A549 (cell line): ENCODE measurements at regions not wholly inside any gene's neighbourhood (a gene's known extent, or its start where the extent isn't known, plus 50 kb on each side); places are given as distances from the start of the nearest gene placed in this dataset.

Experiments
- ATAC-seq, 2 experiments: fragments of 200-7000 bp in 1 of 2; fragments of >200 bp in 1 of 2; cut with Nextera tagmentation in 1 of 2; cut with Tn5 transposase in 1 of 2; 3 replicates each; pipeline versions ENCODE4 v1.8.0 to v1.9.1; 2018 to 2020; ENCODE audit warnings: mild to moderate bottlenecking in 1 of 2, moderate library complexity in 1 of 2
- CTCF ChIA-PET: fragments of 300-600 bp; sonication (Branson Sonifier 250); formaldehyde crosslinking; extraction: SDS; loops from one replicate; lab custom pipeline; 2021; ENCODE audit warnings: antibody characterized with exemption, inconsistent platforms; lab: Yijun Ruan, JAX
- POLR2A ChIA-PET: fragments of 350-600 bp; formaldehyde crosslinking; extraction: SDS; loops from one replicate; lab custom pipeline; 2021; ENCODE audit warnings: antibody characterized with exemption, inconsistent platforms; lab: Yijun Ruan, JAX
- DNase-seq, 2 experiments: peaks; one replicate each; pipeline versions ENCODE4 v3.0.0 to v3.0.0-alpha.2; 2011 to 2016; ENCODE audit warnings: low read depth in 1 of 2, low spot score in 1 of 2
- FAIRE-seq: peaks from 2 replicates; lab custom pipeline; 2011; peaks lifted over from hg19 to GRCh38; lab: Jason Lieb, UNC
- H3K27ac ChIP-seq, 2 experiments: fragments of >200 bp; sonication (Bioruptor Twin); formaldehyde crosslinking; 3 replicates each; pipeline ENCODE4 v1.5.1; 2016 to 2017
- H3K4me1 ChIP-seq: fragments of >200 bp; sonication (Bioruptor Twin); formaldehyde crosslinking; 3 replicates; pipeline ENCODE4 v1.6.1; 2016
- H3K4me2 ChIP-seq: fragments of >200 bp; sonication (Bioruptor Twin); formaldehyde crosslinking; 3 replicates; pipeline ENCODE4 v1.6.1; 2016
- H3K4me3 ChIP-seq: fragments of >200 bp; sonication (Bioruptor Twin); formaldehyde crosslinking; 3 replicates; pipeline ENCODE4 v1.5.1; 2016
- H3K9me3 ChIP-seq: fragments of >200 bp; sonication (Bioruptor Twin); formaldehyde crosslinking; 3 replicates; pipeline ENCODE4 v1.6.1; 2016
- BCL3 ChIP-seq: fragments of >200 bp; sonication (Bioruptor Twin); formaldehyde crosslinking; IDR thresholded peaks from 3 replicates; pipeline ENCODE4 v1.6.1; 2016
- CBX8 ChIP-seq: fragments of 200-600 bp; sonication (generic); IDR thresholded peaks from 2 replicates; pipeline ENCODE4 v1.6.1; 2016
- CEBPB ChIP-seq, 2 experiments: fragments of >200 bp in 1 of 2; sonication (Bioruptor Twin) in 1 of 2; formaldehyde crosslinking in 1 of 2; IDR thresholded peaks; 2 replicates each; pipeline ENCODE4 v1.6.1; 2012 to 2016
- CHD2 ChIP-seq: fragments of 150-350 bp; IDR thresholded peaks from 2 replicates; pipeline ENCODE4 v1.6.1; 2014; ENCODE audit warnings: low read length; ENCODE audit not compliant: partially characterized antibody
- EHF ChIP-seq: fragments of 250-450 bp; sonication (Bioruptor Pico); IDR thresholded peaks from 2 replicates; pipeline ENCODE4 v1.5.0; 2020; ENCODE audit warnings: mild to moderate bottlenecking
- ESRRA ChIP-seq: fragments of 150-350 bp; IDR thresholded peaks from 2 replicates; pipeline ENCODE4 v1.6.1; 2014; ENCODE audit warnings: mild to moderate bottlenecking, low read length, borderline replicate concordance
- FOSB ChIP-seq: fragments of 250-450 bp; sonication (Bioruptor Pico); IDR thresholded peaks from 2 replicates; pipeline ENCODE4 v1.5.0; 2020; ENCODE audit warnings: mild to moderate bottlenecking, moderate library complexity
- HDAC2 ChIP-seq: fragments of 200-600 bp; sonication (generic); IDR thresholded peaks from 2 replicates; pipeline ENCODE4 v1.6.1; 2016
- HES2 ChIP-seq: fragments of >200 bp; sonication (Bioruptor Twin); formaldehyde crosslinking; IDR thresholded peaks from 2 replicates; pipeline ENCODE4 v1.6.1; 2016
- HEYL ChIP-seq: fragments of 250-450 bp; sonication (Bioruptor Pico); IDR thresholded peaks from 2 replicates; pipeline ENCODE4 v1.8.0; 2021; ENCODE audit warnings: mild to moderate bottlenecking, moderate library complexity
- HOXB13 ChIP-seq: fragments of 250-450 bp; sonication (Bioruptor Pico); IDR thresholded peaks from 2 replicates; pipeline ENCODE4 v1.5.0; 2020; ENCODE audit warnings: low read depth, mild to moderate bottlenecking, moderate library complexity
- HOXB5 ChIP-seq: fragments of 250-450 bp; sonication (Bioruptor Pico); IDR thresholded peaks from 2 replicates; pipeline ENCODE4 v1.5.0; 2020; ENCODE audit warnings: mild to moderate bottlenecking, moderate library complexity
- JUN ChIP-seq, 2 experiments: fragments of >200 bp; sonication (Bioruptor Twin); formaldehyde crosslinking; IDR thresholded peaks; 2 replicates in 1 of 2; 3 replicates in 1 of 2; pipeline ENCODE4 v1.6.1; 2016 to 2017
- JUNB ChIP-seq: fragments of >200 bp; sonication (Bioruptor Twin); formaldehyde crosslinking; IDR thresholded peaks from 2 replicates; pipeline ENCODE4 v1.6.1; 2016
- KDM1A ChIP-seq: fragments of 200-600 bp; sonication (generic); IDR thresholded peaks from 2 replicates; pipeline ENCODE4 v1.6.1; 2016; ENCODE audit warnings: low read depth, mild to moderate bottlenecking
- MAFK ChIP-seq: fragments of 450-650 bp; IDR thresholded peaks from 2 replicates; pipeline ENCODE4 v1.6.1; 2014; ENCODE audit not compliant: partially characterized antibody
- MYC ChIP-seq: IDR thresholded peaks from 2 replicates; pipeline ENCODE4 v1.6.1; 2012; ENCODE audit warnings: mild to moderate bottlenecking, inconsistent platforms, low read length, improper control_type of control experiment, borderline replicate concordance
- PBX3 ChIP-seq: IDR thresholded peaks from 2 replicates; pipeline ENCODE4 v1.6.1; 2012
- PHF8 ChIP-seq: fragments of 200-600 bp; sonication (generic); IDR thresholded peaks from 2 replicates; pipeline ENCODE4 v1.6.1; 2016; ENCODE audit warnings: low read depth, mild to moderate bottlenecking, antibody characterized with exemption, moderate library complexity, borderline replicate concordance
- POLR2AphosphoS2 ChIP-seq: conservative IDR thresholded peaks from 2 replicates; pipeline ENCODE4 v1.6.1; 2012; ENCODE audit warnings: low read length, improper control_type of control experiment, inconsistent platforms
- RARB ChIP-seq: fragments of 250-450 bp; sonication (Bioruptor Pico); IDR thresholded peaks from 2 replicates; pipeline ENCODE4 v1.8.0; 2021; ENCODE audit warnings: mild to moderate bottlenecking, moderate library complexity
- RCOR1 ChIP-seq: fragments of 150-350 bp; IDR thresholded peaks from 2 replicates; pipeline ENCODE4 v1.6.1; 2014; ENCODE audit warnings: antibody characterized with exemption, low read length, low read depth
- SREBF2 ChIP-seq: fragments of 450-650 bp; IDR thresholded peaks from 2 replicates; pipeline ENCODE4 v1.6.1; 2014; ENCODE audit warnings: mild to moderate bottlenecking, moderate library complexity
- TP53 ChIP-seq: fragments of 250-450 bp; sonication (Bioruptor Pico); IDR thresholded peaks from 2 replicates; pipeline ENCODE4 v1.5.0; 2021; ENCODE audit warnings: mild to moderate bottlenecking, moderate library complexity
- ZFP36 ChIP-seq: fragments of 450-650 bp; IDR thresholded peaks from 2 replicates; pipeline ENCODE4 v1.6.1; 2014; ENCODE audit warnings: borderline replicate concordance; ENCODE audit not compliant: partially characterized antibody
- WGBS: methylation state at CpG from one replicate; pipeline ENCODE4 v1.1.6; 2017; ENCODE audit errors: missing lambda C conversion rate; 5-methylcytosine and 5-hydroxymethylcytosine counted together
- TF ChIP-seq, protein P1 (sequence below): fragments of 450-650 bp; IDR thresholded peaks from 2 replicates; pipeline ENCODE4 v1.6.1; 2014; ENCODE audit warnings: antibody characterized with exemption
- TF ChIP-seq, protein P2 (sequence below): IDR thresholded peaks from 2 replicates; pipeline ENCODE4 v1.6.1; 2012

DNA sequence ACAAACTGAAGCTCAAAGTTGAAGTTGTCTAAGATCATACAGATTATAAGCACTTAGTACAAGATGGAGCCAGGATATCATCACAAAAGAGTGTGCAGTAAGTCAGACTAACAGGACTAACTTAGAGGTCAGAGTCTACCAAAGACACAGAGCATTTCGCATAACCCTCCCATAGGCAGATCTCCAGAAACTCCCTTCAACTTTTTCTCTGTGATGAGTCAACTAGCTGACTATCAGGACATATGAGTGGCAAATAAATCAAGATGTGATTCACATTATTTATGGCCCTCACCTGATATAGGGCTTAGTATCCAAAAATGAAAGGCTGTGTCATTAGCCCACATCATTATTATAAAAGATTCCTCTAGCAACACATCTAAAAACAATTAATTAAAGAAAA lies 484.6 kb downstream of the GALC start:
- ChIA-PET CTCF (no interaction called here), POLR2A (no interaction called here)
- no peak overlapping the region for H3K27ac ChIP-seq
- no peaks in the 10 kb centered on the region for H3K9me3 ChIP-seq
- H3K4me1 ChIP-seq: no peaks in the 10 kb centered on the region
- DNase-seq (no peak), ATAC-seq (no peak), FAIRE-seq (no peak)
- 0% methylated on average over 1 of the region's 1 CpG for WGBS
- no peak for TF ChIP-seq POLR2AphosphoS2
- TF ChIP-seq CHD2: no peak
- no peak for TF ChIP-seq JUN (IDR thresholded peaks at IDR 0.05)
- TF ChIP-seq CBX8: no peak
- TF ChIP-seq EHF (CRISPR knock-in tag): no peak
- no peak for TF ChIP-seq PHF8
- TF ChIP-seq SREBF2: no peak
- TF ChIP-seq KDM1A: no peak
- no peak for TF ChIP-seq ZFP36
- no peak for TF ChIP-seq CEBPB (IDR thresholded peaks at IDR 0.05)
- TF ChIP-seq HDAC2: no peak
- TF ChIP-seq MAFK: no peak
- TF ChIP-seq HES2: no peak
- TF ChIP-seq, protein P1, sequence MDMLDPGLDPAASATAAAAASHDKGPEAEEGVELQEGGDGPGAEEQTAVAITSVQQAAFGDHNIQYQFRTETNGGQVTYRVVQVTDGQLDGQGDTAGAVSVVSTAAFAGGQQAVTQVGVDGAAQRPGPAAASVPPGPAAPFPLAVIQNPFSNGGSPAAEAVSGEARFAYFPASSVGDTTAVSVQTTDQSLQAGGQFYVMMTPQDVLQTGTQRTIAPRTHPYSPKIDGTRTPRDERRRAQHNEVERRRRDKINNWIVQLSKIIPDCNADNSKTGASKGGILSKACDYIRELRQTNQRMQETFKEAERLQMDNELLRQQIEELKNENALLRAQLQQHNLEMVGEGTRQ: no peak
- no peak for TF ChIP-seq HOXB5
- TF ChIP-seq, protein P2, sequence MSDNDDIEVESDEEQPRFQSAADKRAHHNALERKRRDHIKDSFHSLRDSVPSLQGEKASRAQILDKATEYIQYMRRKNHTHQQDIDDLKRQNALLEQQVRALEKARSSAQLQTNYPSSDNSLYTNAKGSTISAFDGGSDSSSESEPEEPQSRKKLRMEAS: no peak
- no peak for TF ChIP-seq RARB (CRISPR knock-in tag)
- no peak overlapping the region for H3K4me2 ChIP-seq
- no peak overlapping the region for H3K4me3 ChIP-seq

DNA sequence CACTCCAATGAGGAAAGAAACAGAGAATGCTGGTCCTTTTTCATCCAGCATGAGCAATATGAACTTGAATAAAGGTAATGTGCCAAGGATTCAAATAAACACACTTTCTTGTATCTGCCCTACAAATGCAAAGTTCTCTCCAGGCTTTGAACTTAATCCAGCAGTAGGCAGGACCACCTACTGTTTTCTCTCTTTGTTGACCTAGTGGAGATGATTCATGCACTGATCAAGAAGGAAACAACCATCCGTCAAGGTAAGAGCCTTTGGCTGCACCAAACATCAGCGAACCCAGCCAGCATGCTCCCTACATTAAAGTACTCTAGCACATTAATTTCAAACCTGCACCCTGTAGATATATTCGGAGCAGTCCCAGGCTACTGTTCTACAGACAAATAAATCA lies 489.3 kb downstream of the GALC start:
- TF ChIP-seq TP53: no peak
- no peak for TF ChIP-seq ESRRA
- no peak for TF ChIP-seq JUNB
- TF ChIP-seq FOSB (CRISPR knock-in tag): no peak
- no peak for TF ChIP-seq HOXB13 (CRISPR knock-in tag)
- TF ChIP-seq MYC: no peak
- no peak for TF ChIP-seq JUN (IDR thresholded peaks at IDR 0.05)
- TF ChIP-seq BCL3: no peak
- no peak for TF ChIP-seq PBX3
- TF ChIP-seq RCOR1: no peak
- no peak for TF ChIP-seq HOXB5
- TF ChIP-seq HEYL (CRISPR knock-in tag): no peak
- Histone ChIP-seq H3K4me3 (no peak overlapping the region), H3K27ac (no peak overlapping the region), H3K4me1 (no peaks in the 10 kb centered on the region), H3K9me3 (no peaks in the 10 kb centered on the region), H3K4me2 (no peak overlapping the region)
- ATAC-seq: no peak
- POLR2A ChIA-PET: no interaction called here
- CTCF ChIA-PET: no interaction called here
- no peak for DNase-seq
- no peak for FAIRE-seq
- WGBS: 6% methylated on average over 3 of the region's 3 CpGs
